GM12878 (cell line): ENCODE measurements at regions not wholly inside any gene's neighbourhood (a gene's known extent, or its start where the extent isn't known, plus 50 kb on each side); places are given as distances from the start of the nearest gene placed in this dataset.
"Not testable (repeated sequence)": the region's sequence is repeated elsewhere in the genome, so short reads cannot be mapped to it uniquely, and the experiment has no call there.

Experiments used
- ATAC-seq: fragments of 200-7000 bp; cut with Tn5 transposase; 3 replicates; pipeline ENCODE4 v1.9.1; 2020; ENCODE audit warnings: mild to moderate bottlenecking, moderate library complexity
- BruUV-seq: library from RNA; stranded (reverse); fragments of 400-500 nt; replicated peaks from 2 replicates; lab custom pipeline; 2021; lab: Mats Ljungman, UMichigan
- CTCF ChIA-PET: fragments of 300-600 bp; sonication (Branson Sonifier 250); formaldehyde crosslinking; extraction: SDS; loops from one replicate; lab custom pipeline; 2021; ENCODE audit warnings: inconsistent platforms; lab: Yijun Ruan, JAX
- POLR2A ChIA-PET: fragments of 350-600 bp; formaldehyde crosslinking; extraction: SDS; loops from one replicate; lab custom pipeline; 2021; ENCODE audit warnings: inconsistent platforms; lab: Charles Lee
- RAD21 ChIA-PET: fragments of 300-600 bp; sonication (Branson Sonifier 250); formaldehyde crosslinking; loops from one replicate; lab custom pipeline; 2023; ENCODE audit warnings: antibody characterized with exemption; ENCODE audit not compliant: unreplicated experiment; lab: Charles Lee
- SMC1A ChIA-PET: fragments of 300-600 bp; sonication (Branson Sonifier 250); formaldehyde crosslinking; loops from one replicate; lab custom pipeline; 2023; ENCODE audit not compliant: unreplicated experiment, uncharacterized antibody; lab: Charles Lee
- DNase-seq: peaks from one replicate; pipeline ENCODE4 v3.0.0-alpha.2; 2011; ENCODE audit warnings: low read depth, low spot score
- FAIRE-seq: peaks from 3 replicates; lab custom pipeline; 2011; peaks lifted over from hg19 to GRCh38; lab: Jason Lieb, UNC
- H2AFZ ChIP-seq: 2 replicates; pipeline ENCODE4 v1.6.0; 2011; ENCODE audit warnings: low read depth, low read length, control low read depth; ENCODE audit not compliant: control insufficient read depth
- H3K27ac ChIP-seq: 2 replicates; pipeline ENCODE4 v1.5.1; 2011; ENCODE audit warnings: control low read depth; ENCODE audit not compliant: control insufficient read depth, insufficient read depth
- H3K27me3 ChIP-seq, 2 experiments: replicated peaks in 1 of 2; 2 replicates each; pipeline versions ENCODE4 v1.6.0 to v1.6.1; 2011; ENCODE audit warnings: low read length in 1 of 2; ENCODE audit not compliant: control insufficient read depth in 2 of 2, insufficient read depth in 2 of 2
- H3K36me3 ChIP-seq, 2 experiments: 2 replicates each; pipeline ENCODE4 v1.5.1; 2011; ENCODE audit warnings: low read length in 1 of 2; ENCODE audit not compliant: control insufficient read depth in 2 of 2, insufficient read depth in 2 of 2
- H3K4me1 ChIP-seq: 2 replicates; pipeline ENCODE4 v1.6.1; 2011; ENCODE audit warnings: mild to moderate bottlenecking, low read length, moderate library complexity, mixed read lengths; ENCODE audit not compliant: control insufficient read depth, insufficient read depth
- H3K4me2 ChIP-seq: 2 replicates; pipeline ENCODE4 v1.6.0; 2011; ENCODE audit warnings: control low read depth; ENCODE audit not compliant: control insufficient read depth, insufficient read depth
- H3K4me3 ChIP-seq: fragments of 200-600 bp; sonication (generic); 2 replicates; pipeline ENCODE4 v1.5.1; 2016
- H3K79me2 ChIP-seq: 2 replicates; pipeline ENCODE4 v1.6.0; 2011; ENCODE audit warnings: low read length; ENCODE audit not compliant: control insufficient read depth, insufficient read depth
- H3K9ac ChIP-seq: 2 replicates; pipeline ENCODE4 v1.8.0; 2011; ENCODE audit warnings: low read length, control low read depth, mixed read lengths; ENCODE audit not compliant: control insufficient read depth, insufficient read depth
- H3K9me3 ChIP-seq: replicated peaks from 3 replicates; pipeline ENCODE4 v1.5.1; 2011; ENCODE audit warnings: mild to moderate bottlenecking, low read length; ENCODE audit not compliant: control insufficient read depth, insufficient read depth
- H4K20me1 ChIP-seq: 2 replicates; pipeline ENCODE4 v1.6.0; 2011; ENCODE audit not compliant: control insufficient read depth, insufficient read depth
- CBX5 ChIP-seq: sonication (generic); IDR thresholded peaks from 2 replicates; pipeline ENCODE4 v1.6.1; 2016; ENCODE audit warnings: low read depth, moderate library complexity, mild to moderate bottlenecking, inconsistent platforms
- CHD2 ChIP-seq: IDR thresholded peaks from 2 replicates; pipeline ENCODE4 v1.6.1; 2011; ENCODE audit warnings: low read depth, low read length, improper control_type of control experiment, borderline replicate concordance
- RUNX3 ChIP-seq: IDR thresholded peaks from 2 replicates; pipeline ENCODE4 v1.6.1; 2012; ENCODE audit warnings: low read length, inconsistent platforms
- SMC3 ChIP-seq: IDR thresholded peaks from 2 replicates; pipeline ENCODE4 v1.6.1; 2011; ENCODE audit warnings: low read length, improper control_type of control experiment, borderline replicate concordance
- SUPT20H ChIP-seq: IDR thresholded peaks from 2 replicates; pipeline ENCODE4 v1.6.1; 2011; ENCODE audit warnings: low read depth, mild to moderate bottlenecking, low read length, moderate library complexity, borderline replicate concordance; ENCODE audit not compliant: control insufficient read depth
- ZNF687 ChIP-seq: fragments of 450-650 bp; IDR thresholded peaks from 2 replicates; pipeline ENCODE4 v1.6.1; 2017; ENCODE audit warnings: mild to moderate bottlenecking, moderate library complexity
- ZZZ3 ChIP-seq: IDR thresholded peaks from 2 replicates; pipeline ENCODE4 v1.6.1; 2011; ENCODE audit warnings: low read depth; ENCODE audit not compliant: control insufficient read depth, insufficient read length
- WGBS: methylation state at CpG from one replicate; pipeline ENCODE4 v1.1.6; 2016; ENCODE audit warnings: low lambda C conversion rate; ENCODE audit not compliant: insufficient replicate concordance, insufficient coverage; ENCODE audit errors: missing lambda C conversion rate; 5-methylcytosine and 5-hydroxymethylcytosine counted together
- in situ Hi-C: fragments of 300-500 bp; cut with MboI; formaldehyde crosslinking; loops from 9 replicates; pipeline ENCODE4 v1.14.3; 2018; ENCODE audit warnings: mixed read lengths
- intact Hi-C: fragments of 100-400 bp; cut with micrococcal nuclease; formaldehyde crosslinking; loops from one replicate; pipeline ENCODE4 v1.14.2; 2022; ENCODE audit not compliant: unreplicated experiment

GRCh38 chr14:38929416-38929815 is 173.6 kb downstream of the SEC23A start:
- ChIA-PET RAD21 (no interaction called here), CTCF (interaction anchor here (1.0 kb wide), 1 partner anchor 10 kb away, joined by 3 read pairs; no protein-coding TSS in a partner anchor), POLR2A (no interaction called here), SMC1A (no interaction called here)
- no peak for DNase-seq
- BruUV-seq: no TSS peak
- Histone ChIP-seq H3K9me3 (no peaks in the 10 kb centered on the region), H3K4me2 (no peak overlapping the region), H3K4me3 (no peak overlapping the region), H3K9ac (no peak overlapping the region), H3K79me2 (no peaks in the 10 kb centered on the region), H4K20me1 (no peaks in the 10 kb centered on the region), H3K36me3 (no peaks in the 10 kb centered on the region), H2AFZ (no peak overlapping the region), H3K4me1 (no peaks in the 10 kb centered on the region), H3K27me3 (no peaks in the 10 kb centered on the region), H3K27ac (no peak overlapping the region)
- no peak for ATAC-seq
- no peak for TF ChIP-seq CBX5
- no peak for TF ChIP-seq RUNX3
- TF ChIP-seq ZZZ3: no peak
- no peak for TF ChIP-seq CHD2
- no peak for TF ChIP-seq SMC3
- TF ChIP-seq SUPT20H: no peak
- TF ChIP-seq ZNF687: no peak
- no peak for FAIRE-seq
- in situ Hi-C loops: no loop called here
- intact Hi-C loops: no loop called here

GRCh38 chr14:38921893-38922292 is 181.1 kb downstream of the SEC23A start:
- ATAC-seq, H3K4me3 ChIP-seq, BruUV-seq, H2AFZ ChIP-seq, H3K79me2 ChIP-seq, CTCF ChIA-PET, RAD21 ChIA-PET, DNase-seq, in situ Hi-C loops, FAIRE-seq, H3K4me1 ChIP-seq, POLR2A ChIA-PET, H3K36me3 ChIP-seq, H3K4me2 ChIP-seq, SMC1A ChIA-PET, intact Hi-C loops, H3K9me3 ChIP-seq, H3K9ac ChIP-seq, H3K27ac ChIP-seq, H3K27me3 ChIP-seq, H4K20me1 ChIP-seq: not testable (repeated sequence)
- 69% methylated on average over 11 of the region's 11 CpGs for WGBS
